ENCODE measurements at regions not wholly inside any gene's neighbourhood (a gene's known extent, or its start where the extent isn't known, plus 50 kb on each side); places are given as distances from the start of the nearest gene placed in this dataset.

DNA sequence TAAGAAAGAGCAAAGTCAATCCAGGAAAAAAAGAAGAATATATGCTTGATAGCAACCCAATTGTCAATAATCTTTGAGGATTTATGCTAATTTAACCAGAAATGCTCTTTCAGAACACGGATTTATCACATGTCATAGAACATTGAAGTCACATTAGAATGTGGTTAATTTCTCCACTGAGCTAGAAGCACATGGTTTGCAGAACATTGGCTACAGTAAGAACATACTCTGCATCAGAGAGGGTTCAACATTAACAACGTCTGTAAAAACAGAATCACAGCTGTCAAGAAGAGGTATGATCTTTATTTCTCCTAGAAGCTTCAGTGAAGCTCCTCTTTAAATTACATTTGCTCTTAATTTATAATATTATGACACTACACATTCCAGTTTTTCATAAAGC is 619.7 kb upstream of the AGTR1 start:
- intact Hi-C loops (cut with micrococcal nuclease): no loop called here

DNA sequence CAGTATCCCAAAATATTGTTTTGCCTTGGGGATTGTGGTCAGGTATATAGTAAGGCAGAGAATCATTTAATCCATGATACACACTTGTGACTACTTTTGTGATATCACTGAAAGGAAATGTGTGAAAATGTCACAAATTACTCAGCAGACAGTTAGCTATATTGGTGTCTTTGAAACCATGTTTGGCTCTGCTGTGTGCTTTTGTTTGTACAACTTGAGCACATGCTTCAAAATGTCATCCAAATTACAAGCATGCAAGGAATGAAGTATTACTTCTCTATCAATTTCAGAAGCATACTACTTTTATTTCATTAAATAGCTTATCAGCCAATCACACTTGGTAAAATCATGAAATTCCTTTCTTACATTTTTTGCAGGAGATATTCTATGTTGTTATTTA is 619.0 kb upstream of the AGTR1 start:
- intact Hi-C loops (cut with micrococcal nuclease): no loop called here

DNA sequence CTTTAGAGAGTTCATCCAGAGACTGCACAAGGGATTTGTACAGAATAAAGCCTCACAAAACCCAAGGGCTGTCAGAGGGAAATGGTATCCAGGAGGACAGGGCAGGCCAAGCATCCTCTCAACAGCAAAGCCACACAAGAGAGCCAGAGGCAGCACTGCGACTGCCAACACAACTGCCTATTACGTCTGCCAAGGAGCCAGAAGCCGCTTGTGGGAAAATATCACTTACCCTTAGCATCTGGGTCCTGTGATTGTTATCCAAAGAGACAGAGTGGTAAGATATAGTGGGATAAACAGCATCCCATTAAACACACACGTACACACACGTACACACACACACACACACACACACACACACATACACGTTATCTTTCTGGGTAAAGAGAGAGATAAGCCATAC is 618.3 kb upstream of the AGTR1 start:
- intact Hi-C loops (cut with micrococcal nuclease): no loop called here

DNA sequence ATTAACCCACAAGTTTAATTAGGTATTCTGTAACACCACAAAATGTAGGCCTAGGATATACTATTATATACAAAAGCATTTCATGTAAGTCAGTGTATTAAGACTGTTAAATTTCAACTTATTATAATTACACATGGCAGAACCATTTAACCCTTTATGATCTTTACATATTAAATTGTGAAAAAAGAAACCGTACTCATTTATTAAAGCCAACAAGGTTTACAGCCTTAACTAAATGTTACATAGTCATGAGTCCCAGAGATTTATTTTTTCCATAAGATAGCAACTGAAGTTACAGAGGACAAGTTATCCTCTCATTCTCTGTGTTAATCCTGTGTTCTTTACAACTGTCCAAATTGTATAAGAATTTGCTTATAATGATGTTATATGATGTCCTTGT is 615.8 kb upstream of the AGTR1 start:
- intact Hi-C loops (cut with micrococcal nuclease): no loop called here

DNA sequence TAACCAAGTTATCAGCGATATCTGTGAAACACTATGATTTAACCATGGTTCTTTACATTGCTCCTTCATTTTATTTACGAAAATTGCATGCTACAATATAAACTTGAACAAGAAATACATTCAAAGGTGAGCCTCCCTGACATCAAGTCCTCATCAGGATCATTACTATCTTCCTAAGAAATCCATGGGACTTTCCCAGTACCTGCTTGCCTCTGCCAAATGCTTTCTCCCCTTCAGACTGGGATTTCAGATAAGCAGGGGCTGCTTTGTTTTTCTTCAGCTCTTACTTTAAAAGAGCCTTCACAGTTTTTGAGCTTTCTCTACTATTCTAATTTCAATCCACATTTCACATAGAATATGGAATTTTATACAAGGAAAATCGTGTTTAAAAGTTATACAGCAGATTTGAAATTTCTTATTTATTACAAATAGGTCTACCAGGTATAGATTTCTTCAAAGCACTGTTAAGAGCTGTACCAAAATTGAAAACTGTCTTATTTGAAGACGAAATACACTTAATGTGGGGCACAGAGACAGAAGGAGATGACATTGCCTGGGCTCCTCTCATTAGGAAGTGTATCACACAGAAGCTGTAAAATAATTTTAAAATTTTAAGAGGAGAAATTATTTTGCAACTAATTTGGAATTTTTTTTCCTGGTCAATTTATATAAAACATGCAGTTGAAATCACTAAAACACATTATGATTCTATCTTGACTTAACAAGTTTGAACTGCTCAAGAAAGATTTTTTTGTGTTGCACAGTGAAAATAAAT is 615.0 kb upstream of the AGTR1 start:
- intact Hi-C loops (cut with micrococcal nuclease): no loop called here

DNA sequence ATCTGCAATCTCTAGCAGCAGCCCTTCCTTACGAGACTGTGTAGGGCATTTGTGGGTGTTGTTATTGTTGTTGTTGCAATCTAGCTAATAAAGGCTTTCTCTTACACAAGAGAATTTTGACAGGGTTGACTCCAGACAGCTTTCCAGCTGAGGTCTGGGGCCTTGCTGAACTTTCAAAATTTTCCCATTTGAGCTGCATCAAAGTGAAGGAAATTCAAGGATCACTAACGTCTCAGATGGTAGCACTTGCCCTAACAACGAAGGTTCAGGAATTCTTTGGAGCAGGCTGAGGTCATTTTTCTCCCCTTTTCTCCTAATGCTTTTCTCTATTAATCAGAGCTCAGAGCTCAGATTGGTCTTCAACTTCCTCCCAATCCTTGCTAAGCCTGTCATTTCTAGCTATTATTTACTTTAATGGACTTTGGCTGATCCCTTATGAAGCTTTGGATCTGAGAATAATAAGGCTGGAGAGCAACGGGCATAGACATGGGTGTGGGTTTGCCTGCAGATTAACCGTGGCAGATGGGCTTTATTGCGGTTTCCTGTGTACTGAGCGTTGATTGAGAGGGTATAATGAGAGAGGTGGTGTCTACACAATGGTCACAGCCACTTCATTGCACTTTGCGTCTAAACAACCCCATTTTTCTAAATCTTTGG is 614.0 kb upstream of the AGTR1 start:
- intact Hi-C loops (cut with micrococcal nuclease): no loop called here

DNA sequence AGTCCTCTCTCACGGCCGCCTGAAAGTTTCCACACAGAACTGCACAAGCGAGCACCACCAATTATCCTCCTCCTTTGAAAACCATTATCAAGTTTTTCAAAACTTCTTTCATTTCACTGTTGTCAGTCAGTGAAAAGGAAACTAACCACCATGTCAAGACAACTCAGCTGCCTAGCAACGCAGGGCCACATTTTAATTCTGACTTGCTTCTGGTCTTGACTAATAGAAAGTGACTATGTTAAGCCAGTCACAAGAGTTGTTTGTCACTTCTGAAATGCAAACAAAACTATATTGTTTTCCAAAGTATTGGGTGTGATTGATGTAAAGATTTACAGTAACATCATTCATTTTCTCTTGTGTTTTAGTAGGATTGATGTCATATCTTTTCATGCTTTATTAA is 612.8 kb upstream of the AGTR1 start:
- intact Hi-C loops (cut with micrococcal nuclease): no loop called here

DNA sequence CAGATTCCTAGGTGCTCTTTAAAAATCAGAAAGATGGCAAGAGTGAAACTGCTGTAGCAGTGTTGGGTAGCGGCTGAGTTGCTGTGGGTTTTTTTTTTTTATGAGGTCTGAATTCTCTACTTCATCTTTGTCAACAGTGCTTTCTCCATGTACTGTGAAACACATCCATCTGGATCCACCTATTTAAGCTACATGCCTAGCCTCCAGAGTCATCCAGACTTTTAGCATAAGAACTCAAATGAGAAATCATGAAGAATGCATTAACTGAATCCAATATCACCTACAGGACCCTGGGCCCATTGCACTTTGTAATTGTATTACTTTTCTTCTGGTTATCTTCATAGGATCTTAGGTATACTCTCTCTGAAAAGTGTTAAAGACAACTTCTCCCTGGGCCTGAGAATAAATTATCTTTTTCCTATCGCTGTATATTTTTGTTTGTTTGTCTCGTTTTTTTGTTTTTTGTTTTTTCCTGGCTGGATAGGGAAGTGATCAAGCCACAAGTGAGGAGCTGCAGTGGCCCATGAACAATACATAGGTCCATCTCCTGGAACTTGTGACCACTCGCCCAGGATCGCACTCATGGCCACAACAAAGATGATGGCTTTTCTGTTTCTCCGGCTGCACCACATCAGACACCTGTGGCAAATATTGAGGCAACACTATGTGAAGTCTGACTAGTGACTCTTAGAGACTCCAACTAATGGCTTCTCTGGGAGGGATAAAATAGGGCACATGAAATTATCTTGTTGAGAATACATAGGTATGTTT is 609.9 kb upstream of the AGTR1 start:
- intact Hi-C loops (cut with micrococcal nuclease): no loop called here

DNA sequence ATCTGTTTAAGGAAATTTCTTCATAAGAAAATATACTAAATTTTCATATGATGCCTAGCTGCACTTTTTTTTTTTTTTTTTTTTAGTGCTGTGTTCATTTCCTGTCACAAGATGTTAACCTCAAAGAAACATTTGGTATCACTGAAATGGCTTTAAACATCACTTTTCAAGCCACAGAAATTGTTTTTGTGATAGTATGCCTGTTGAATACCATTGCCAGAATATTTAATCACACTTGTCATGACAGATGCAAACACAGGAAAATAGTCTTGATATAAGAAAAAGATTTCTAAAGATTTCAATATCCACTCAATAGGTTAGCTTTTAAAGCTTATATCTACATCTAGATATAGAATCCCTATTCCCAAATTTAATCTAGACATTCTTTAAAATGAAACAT is 608.5 kb upstream of the AGTR1 start:
- intact Hi-C loops (cut with micrococcal nuclease): no loop called here

DNA sequence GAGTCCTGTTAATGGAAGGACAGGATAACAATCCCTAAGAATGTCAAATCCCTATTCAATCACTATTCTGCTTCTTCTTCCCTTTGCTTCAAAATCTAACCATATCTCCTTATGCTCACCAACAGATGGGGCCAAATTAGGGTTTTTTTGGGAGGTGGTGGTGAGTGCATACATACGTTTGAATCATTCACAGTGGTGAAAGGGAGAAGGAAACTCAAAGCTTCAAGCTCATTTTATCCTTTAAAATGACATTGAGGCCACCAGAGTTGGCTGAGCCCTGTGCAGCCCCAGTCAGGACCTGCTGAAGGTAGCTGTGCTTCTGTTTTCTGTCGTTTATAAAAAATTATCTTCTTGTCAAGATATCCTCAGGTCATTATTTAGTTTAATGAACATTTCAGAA is 607.5 kb upstream of the AGTR1 start:
- intact Hi-C loops (cut with micrococcal nuclease): no loop called here

DNA sequence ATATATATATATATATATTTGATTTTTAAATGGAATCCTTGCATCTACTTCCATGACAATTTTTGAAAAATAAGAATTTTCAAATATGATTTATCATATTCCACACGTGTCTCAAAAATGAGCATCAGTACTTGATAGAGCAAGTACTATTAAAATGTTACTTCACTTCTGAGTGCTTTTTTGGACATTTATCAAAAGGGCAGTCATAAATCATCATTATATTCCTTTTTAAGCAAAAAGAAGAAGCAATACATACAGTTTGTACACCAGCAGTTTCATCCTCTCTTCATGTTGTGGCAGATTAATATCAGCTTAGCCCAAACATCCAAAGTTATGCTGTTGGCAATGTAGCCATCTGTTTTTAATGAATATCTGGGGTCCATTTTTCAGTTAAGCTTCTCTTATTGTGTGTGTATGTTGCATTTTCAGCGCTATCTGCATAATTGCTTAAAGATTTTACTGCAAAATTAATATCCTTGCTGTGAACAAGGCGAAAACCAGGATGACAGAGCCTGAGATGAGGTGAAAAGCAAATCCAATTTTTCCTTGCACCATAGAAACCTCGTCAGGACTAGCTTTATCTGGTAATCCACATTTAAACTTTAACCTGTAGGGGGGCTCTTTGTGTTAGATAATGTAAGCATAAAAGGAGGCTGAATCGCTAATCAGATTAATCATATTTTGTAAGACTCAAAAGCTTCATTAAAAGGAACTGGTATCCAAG is 604.9 kb upstream of the AGTR1 start:
- intact Hi-C loops (cut with micrococcal nuclease): no loop called here

DNA sequence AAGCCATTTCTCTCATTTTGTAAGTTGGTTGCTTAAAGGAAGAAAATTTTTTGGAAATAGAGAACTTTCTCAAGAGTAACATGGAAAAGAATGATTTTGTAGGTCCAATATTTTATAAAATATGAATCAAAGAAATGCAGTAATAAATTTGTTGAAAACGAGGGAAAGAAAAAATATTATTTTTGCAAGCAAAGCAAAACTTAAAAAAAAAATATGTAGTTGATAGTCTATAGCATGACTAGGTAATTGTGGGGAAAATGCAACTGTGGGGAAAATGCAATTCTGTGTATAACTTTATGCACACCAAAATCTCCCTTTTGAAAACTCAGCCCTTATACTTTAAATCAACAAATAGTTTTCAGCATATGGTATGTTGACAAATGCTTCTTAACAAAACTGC is 604.0 kb upstream of the AGTR1 start:
- intact Hi-C loops (cut with micrococcal nuclease): no loop called here

DNA sequence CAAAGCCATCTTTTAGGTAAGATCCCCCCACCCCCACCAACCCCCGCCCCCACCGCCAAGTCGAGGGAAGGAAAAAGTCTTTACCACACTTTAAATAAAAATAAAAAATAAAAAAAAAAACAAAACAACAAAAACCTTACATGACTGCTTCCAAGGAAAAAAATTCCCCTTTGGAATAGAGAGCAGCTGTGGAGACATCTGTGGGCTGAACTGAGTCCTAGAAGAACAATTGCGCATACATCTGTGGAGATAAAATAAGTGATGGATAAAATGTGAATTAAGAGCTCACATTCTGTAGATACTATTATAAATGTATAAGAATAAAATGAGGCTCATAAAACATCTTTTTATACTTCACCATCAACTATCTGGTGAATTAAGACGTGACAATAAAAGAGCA is 601.7 kb upstream of the AGTR1 start:
- intact Hi-C loops (cut with micrococcal nuclease): no loop called here

DNA sequence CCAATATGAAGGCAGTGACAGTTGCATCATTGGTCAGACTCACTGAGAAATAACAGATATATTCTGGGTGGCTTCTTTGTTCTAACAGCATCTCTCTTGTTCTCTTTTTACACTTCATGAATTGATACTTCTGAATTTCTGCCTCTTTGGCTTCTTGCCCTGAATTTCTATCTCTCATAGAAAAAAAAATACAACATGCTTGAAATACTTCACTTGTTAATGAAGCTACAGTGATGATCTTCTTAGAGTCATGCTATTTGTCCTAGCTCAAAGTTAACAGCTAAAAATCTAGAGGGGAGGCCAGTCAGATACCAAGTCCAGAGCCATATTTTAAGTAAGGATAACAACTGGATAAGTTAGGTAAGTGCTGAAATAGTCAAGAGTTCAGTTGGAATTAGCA is 597.2 kb upstream of the AGTR1 start:
- intact Hi-C loops (cut with micrococcal nuclease): no loop called here

DNA sequence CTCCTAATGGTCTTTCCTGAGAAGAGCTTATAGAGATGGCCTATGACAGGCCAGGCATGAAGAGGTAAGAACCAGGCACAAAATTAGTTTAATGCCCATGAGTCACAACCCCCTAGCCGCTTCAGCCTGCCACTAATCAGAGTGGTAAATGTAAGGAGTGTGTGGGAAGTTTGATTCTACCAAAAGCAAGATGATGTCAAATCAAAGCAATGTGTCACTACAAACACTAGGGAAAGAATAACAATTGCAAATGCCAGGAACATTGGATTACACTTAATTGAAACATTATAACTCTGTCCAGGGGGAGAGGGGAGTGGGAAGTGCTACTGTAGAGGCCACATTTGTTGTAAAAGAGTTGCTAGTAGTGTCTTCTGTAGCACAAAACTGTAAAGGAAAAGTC is 596.6 kb upstream of the AGTR1 start:
- intact Hi-C loops (cut with micrococcal nuclease): no loop called here

DNA sequence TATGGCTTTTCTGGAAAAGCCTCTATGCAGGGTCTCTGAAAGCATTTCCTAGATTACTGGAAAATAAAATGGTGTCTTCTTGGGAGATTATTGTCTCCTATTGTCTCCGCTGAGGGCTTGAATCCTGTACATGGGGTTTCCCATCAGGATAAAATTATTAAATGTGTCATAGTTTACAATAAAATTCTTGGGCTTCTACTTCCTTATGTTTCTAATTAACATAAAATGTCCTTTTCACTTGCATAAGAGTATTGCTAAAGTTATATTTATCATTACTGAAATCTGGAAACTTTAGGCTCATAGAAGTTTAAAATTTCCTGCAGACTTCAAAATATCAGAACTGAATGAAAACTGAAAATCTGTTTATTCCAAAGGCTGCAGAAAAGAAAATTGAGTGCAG is 595.5 kb upstream of the AGTR1 start:
- intact Hi-C loops (cut with micrococcal nuclease): no loop called here

DNA sequence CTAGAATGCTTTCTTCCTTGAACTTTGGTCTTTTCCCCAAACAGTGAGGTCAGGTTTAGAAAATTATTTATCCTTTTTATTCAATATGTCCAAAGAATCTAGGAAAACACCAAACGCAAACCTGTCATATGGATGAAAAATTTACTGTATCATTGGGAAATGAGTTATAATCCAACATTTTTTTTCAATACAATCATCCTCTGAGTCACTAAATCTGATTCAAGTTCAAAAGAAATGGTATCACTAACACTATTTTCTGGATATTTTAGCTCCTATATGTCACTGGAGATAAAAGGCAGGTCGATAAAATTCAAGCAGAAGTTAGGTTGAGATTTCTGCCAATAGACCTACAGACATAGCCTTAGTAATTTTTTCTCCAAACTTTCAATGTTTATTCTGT is 591.6 kb upstream of the AGTR1 start:
- intact Hi-C loops (cut with micrococcal nuclease): no loop called here

DNA sequence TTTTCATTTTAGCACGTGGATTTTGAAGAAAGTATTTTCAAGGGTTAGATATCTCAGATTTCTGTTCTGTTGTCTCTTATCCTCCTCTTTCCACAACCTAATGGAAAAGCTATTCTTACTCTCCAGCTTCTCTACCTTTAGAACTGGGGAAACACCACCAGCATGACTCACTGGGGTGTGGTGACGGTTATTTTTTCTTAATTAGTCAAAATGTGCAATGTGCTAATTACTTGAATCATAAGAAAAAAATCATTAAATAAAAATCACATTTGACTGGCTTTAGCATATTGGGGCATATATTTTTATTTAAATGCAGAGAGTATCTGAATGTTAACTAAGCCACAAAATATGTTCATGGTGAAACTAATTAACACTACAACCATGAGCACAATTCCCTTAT is 570.7 kb upstream of the AGTR1 start:
- intact Hi-C loops (cut with micrococcal nuclease): no loop called here

DNA sequence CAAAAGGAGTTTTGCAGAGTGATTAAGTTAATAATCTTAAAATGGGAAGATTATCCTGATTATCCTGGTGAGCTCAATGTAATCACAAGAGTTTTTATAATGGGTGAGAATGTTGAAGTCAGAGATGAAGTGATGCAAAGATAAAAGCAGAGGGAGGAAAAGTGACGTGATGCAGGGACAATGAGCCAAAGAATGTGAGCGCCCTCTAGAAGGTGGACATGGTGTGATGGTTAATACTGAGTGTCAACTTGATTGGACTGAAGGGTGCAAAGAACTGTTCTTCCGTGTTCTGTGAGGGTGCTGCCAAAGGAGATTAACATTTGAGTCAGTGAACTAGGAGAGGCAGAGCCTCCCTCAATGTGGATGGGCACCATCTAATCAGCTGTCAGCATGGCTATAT is 569.6 kb upstream of the AGTR1 start:
- intact Hi-C loops (cut with micrococcal nuclease): no loop called here

DNA sequence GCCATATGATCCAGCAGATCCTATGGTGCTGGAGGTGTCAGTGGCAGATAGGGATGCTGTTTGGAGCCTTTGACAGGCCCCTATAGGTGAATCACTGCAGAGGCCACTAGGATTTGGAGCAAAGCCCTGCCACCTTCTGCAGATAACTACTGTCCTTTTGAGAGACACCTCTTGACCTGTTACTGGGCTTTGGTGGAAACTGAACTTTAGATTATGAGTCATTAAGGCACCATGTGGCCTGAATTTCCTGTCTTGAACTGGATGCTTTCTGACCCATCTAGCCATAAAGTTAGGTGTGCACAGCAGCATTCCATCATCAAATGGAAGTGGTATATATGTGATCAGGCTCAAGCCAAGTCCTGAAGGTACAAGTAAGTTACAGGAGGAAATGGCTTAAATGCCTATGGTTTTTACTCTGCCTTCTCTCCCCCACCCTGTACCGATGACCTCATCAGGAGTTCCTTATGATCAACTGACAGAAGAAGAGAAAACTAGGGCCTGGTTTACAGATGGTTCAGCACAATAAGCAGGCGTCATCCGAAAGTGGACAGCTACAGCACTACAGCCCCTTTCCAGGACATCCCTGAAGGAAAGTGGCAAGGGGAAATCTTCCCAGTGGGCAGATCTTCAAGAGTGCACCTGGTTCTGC is 565.6 kb upstream of the AGTR1 start:
- intact Hi-C loops (cut with micrococcal nuclease): no loop called here

DNA sequence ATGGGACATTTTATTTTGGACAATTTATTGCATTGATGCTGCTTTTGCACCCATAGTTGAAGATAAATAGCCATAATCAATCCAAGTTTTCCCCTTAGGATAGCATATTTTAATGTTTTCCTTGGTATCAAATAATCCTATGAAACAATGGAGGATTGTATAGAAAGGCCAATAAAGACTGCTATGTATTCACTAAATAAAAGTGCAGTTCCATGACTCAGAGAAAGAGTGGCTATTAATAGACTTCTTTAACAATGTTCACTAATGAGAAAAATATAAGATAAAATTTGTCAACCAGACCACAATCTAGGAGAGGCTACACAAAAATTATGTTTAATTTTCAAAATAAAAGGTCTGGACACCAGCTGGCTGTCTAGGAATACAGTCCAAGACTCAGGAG is 560.9 kb upstream of the AGTR1 start:
- intact Hi-C loops (cut with micrococcal nuclease): no loop called here
